SJSA1 (cell line): ENCODE measurements at regions not wholly inside any gene's neighbourhood (a gene's known extent, or its start where the extent isn't known, plus 50 kb on each side); places are given as distances from the start of the nearest gene placed in this dataset.
"Not testable (repeated sequence)": the region's sequence is repeated elsewhere in the genome, so short reads cannot be mapped to it uniquely, and the experiment has no call there.

Experiments used
- DNase-seq, 2 experiments: peaks; one replicate each; pipeline ENCODE4 v3.0.0-alpha.2; 2015 to 2020; ENCODE audit warnings: low spot score in 2 of 2, low read depth in 1 of 2
- H3K27ac ChIP-seq: fragments of 250-450 bp; sonication (Bioruptor Pico); 2 replicates; pipeline ENCODE4 v1.5.1; 2020; ENCODE audit warnings: mild to moderate bottlenecking, moderate library complexity
- H3K27me3 ChIP-seq: fragments of 250-450 bp; sonication (Bioruptor Pico); replicated peaks from 2 replicates; pipeline ENCODE4 v1.5.1; 2020; ENCODE audit warnings: mild to moderate bottlenecking, moderate library complexity
- H3K36me3 ChIP-seq: fragments of 250-450 bp; sonication (Bioruptor Pico); 2 replicates; pipeline ENCODE4 v1.5.1; 2020; ENCODE audit warnings: mild to moderate bottlenecking
- H3K4me1 ChIP-seq: fragments of 250-450 bp; sonication (Bioruptor Pico); replicated peaks from 2 replicates; pipeline ENCODE4 v1.6.1; 2021; ENCODE audit warnings: mild to moderate bottlenecking
- H3K4me3 ChIP-seq: fragments of 250-450 bp; sonication (Bioruptor Pico); 2 replicates; pipeline ENCODE4 v1.5.1; 2020; ENCODE audit warnings: mild to moderate bottlenecking
- H3K9me3 ChIP-seq: fragments of 250-450 bp; sonication (Bioruptor Pico); replicated peaks from 2 replicates; pipeline ENCODE4 v1.5.1; 2020; ENCODE audit warnings: mild to moderate bottlenecking

- Histone ChIP-seq H3K27ac (no peak overlapping the region), H3K36me3 (no peaks in the 10 kb centered on the region), H3K4me3 (no peak overlapping the region), H3K27me3 (no peaks in the 10 kb centered on the region), H3K9me3 (no peaks in the 10 kb centered on the region), H3K4me1 (no peaks in the 10 kb centered on the region; the same call in 1 of the 2 replicates)
- no peak for DNase-seq
These were observed 118.6 kb upstream of the HAPLN1 start for GRCh38 chr5:83839256-83839655.

- no peak for DNase-seq
- Histone ChIP-seq H3K4me3 (no peak overlapping the region), H3K9me3 (no peaks in the 10 kb centered on the region), H3K27ac (no peak overlapping the region), H3K36me3 (no peaks in the 10 kb centered on the region), H3K27me3 (no peaks in the 10 kb centered on the region), H3K4me1 (no peaks in the 10 kb centered on the region)
These were observed 116.7 kb upstream of the HAPLN1 start for GRCh38 chr5:83837265-83837907.

- DNase-seq: no peak
- Histone ChIP-seq H3K27ac (no peak overlapping the region), H3K4me3 (no peak overlapping the region), H3K4me1 (no peaks in the 10 kb centered on the region), H3K27me3 (no peaks in the 10 kb centered on the region), H3K9me3 (no peaks in the 10 kb centered on the region), H3K36me3 (no peaks in the 10 kb centered on the region)
These were observed 113.7 kb upstream of the HAPLN1 start for GRCh38 chr5:83834306-83834705.

- no peak for DNase-seq
- Histone ChIP-seq H3K36me3 (no peaks in the 10 kb centered on the region), H3K9me3 (no peaks in the 10 kb centered on the region), H3K4me3 (no peak overlapping the region), H3K4me1 (no peaks in the 10 kb centered on the region), H3K27me3 (no peaks in the 10 kb centered on the region), H3K27ac (no peak overlapping the region)
These were observed 111.2 kb upstream of the HAPLN1 start for GRCh38 chr5:83831834-83832233.

- H3K27me3 ChIP-seq: no peaks in the 10 kb centered on the region
- no peaks in the 10 kb centered on the region for H3K36me3 ChIP-seq
- H3K4me3 ChIP-seq: no peak overlapping the region
- H3K9me3 ChIP-seq: no peaks in the 10 kb centered on the region
- no peak overlapping the region for H3K27ac ChIP-seq
- H3K4me1 ChIP-seq: no peaks in the 10 kb centered on the region
- DNase-seq: no peak
These were observed 106.5 kb upstream of the HAPLN1 start for GRCh38 chr5:83827111-83827557.

- Histone ChIP-seq H3K27me3 (no peaks in the 10 kb centered on the region), H3K36me3 (no peaks in the 10 kb centered on the region), H3K27ac (no peak overlapping the region), H3K9me3 (no peaks in the 10 kb centered on the region), H3K4me1 (no peaks in the 10 kb centered on the region), H3K4me3 (no peak overlapping the region)
- no peak for DNase-seq
These were observed 96.9 kb upstream of the HAPLN1 start for GRCh38 chr5:83817591-83817990.

- Histone ChIP-seq H3K36me3 (no peaks in the 10 kb centered on the region), H3K27ac (no peak overlapping the region), H3K9me3 (no peaks in the 10 kb centered on the region), H3K4me1 (no peaks in the 10 kb centered on the region), H3K27me3 (no peaks in the 10 kb centered on the region), H3K4me3 (no peak overlapping the region)
- DNase-seq: no peak
These were observed 95.0 kb upstream of the HAPLN1 start for GRCh38 chr5:83815661-83816060.

GRCh38 chr5:83810511-83810910 is 89.9 kb upstream of the HAPLN1 start:
- Histone ChIP-seq H3K27me3 (no peaks in the 10 kb centered on the region), H3K9me3 (no peaks in the 10 kb centered on the region), H3K36me3 (no peaks in the 10 kb centered on the region), H3K4me1 (no peaks in the 10 kb centered on the region), H3K27ac (no peak overlapping the region), H3K4me3 (no peak overlapping the region)
- no peak for DNase-seq

GRCh38 chr5:83802686-83803085 is 82.0 kb upstream of the HAPLN1 start:
- DNase-seq: peak in 1 of 2 experiments; percentile 58

GRCh38 chr5:83800201-83800600 is 79.5 kb upstream of the HAPLN1 start:
- no peaks in the 10 kb centered on the region for H3K27me3 ChIP-seq
- H3K4me3 ChIP-seq: no peak overlapping the region
- H3K9me3 ChIP-seq: no peaks in the 10 kb centered on the region
- no peak for DNase-seq
- H3K4me1 ChIP-seq: peaks cover 9% of the 10 kb centered on the region
- no peak overlapping the region for H3K27ac ChIP-seq
- H3K36me3 ChIP-seq: no peaks in the 10 kb centered on the region

More at GRCh38 chr5:83802686-83803085, 82.0 kb upstream of the HAPLN1 start:
- no peaks in the 10 kb centered on the region for H3K9me3 ChIP-seq
- H3K36me3 ChIP-seq: no peaks in the 10 kb centered on the region
- 0 out of 2 replicates have a peak overlapping the region, but pooled peaks have one; percentile 2 for H3K27ac ChIP-seq
- peaks cover 9% of the 10 kb centered on the region for H3K4me1 ChIP-seq
- no peaks in the 10 kb centered on the region for H3K27me3 ChIP-seq
- H3K4me3 ChIP-seq: no peak overlapping the region

- not testable (repeated sequence) for H3K27me3 ChIP-seq, DNase-seq, H3K9me3 ChIP-seq, H3K27ac ChIP-seq, H3K4me3 ChIP-seq, H3K4me1 ChIP-seq, H3K36me3 ChIP-seq
These were observed 78.4 kb upstream of the HAPLN1 start for GRCh38 chr5:83799020-83799419.

GRCh38 chr5:83789371-83789770 is 68.7 kb upstream of the HAPLN1 start:
- Histone ChIP-seq H3K9me3 (no peaks in the 10 kb centered on the region), H3K4me1 (peaks cover 9% of the 10 kb centered on the region), H3K36me3 (no peaks in the 10 kb centered on the region), H3K4me3 (no peak overlapping the region), H3K27ac (no peak overlapping the region), H3K27me3 (no peaks in the 10 kb centered on the region)
- DNase-seq: no peak

- no peak overlapping the region for H3K4me3 ChIP-seq
- H3K4me1 ChIP-seq: peaks cover 9% of the 10 kb centered on the region
- no peaks in the 10 kb centered on the region for H3K27me3 ChIP-seq
- H3K36me3 ChIP-seq: no peaks in the 10 kb centered on the region
- H3K9me3 ChIP-seq: no peaks in the 10 kb centered on the region
- no peak overlapping the region for H3K27ac ChIP-seq
- DNase-seq: peak in 1 of 2 experiments; percentile 6
These were observed 67.0 kb upstream of the HAPLN1 start for GRCh38 chr5:83787631-83788030.

GRCh38 chr5:83785176-83785668 is 64.6 kb upstream of the HAPLN1 start:
- Histone ChIP-seq H3K27ac (no peak overlapping the region), H3K4me1 (peaks cover 18% of the 10 kb centered on the region), H3K36me3 (no peaks in the 10 kb centered on the region), H3K27me3 (no peaks in the 10 kb centered on the region), H3K4me3 (no peak overlapping the region), H3K9me3 (no peaks in the 10 kb centered on the region)
- no peak for DNase-seq
